ENCODE measurements at regions not wholly inside any gene's neighbourhood (a gene's known extent, or its start where the extent isn't known, plus 50 kb on each side); places are given as distances from the start of the nearest gene placed in this dataset.

DNA sequence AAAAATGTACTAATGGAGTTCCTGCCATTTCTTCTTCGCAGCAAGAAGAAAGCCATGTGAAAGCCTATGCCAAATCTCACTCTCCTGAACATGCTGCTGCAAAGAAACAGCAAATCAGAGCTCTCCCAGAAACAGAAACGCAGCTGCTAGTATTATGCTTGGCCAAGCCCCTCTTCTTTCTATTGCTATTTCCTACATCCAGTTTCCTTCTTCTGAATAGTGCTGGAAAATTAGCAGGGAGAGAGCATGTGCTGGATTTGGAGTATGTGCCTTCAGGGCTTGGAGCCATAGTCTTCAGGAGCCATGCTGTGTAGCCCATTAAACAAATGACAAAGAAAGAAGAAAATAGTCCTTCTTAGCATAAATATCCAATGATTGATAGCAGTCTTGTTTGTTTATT, 852.0 kb upstream of the PHF14 start:
- TF ChIP-seq, protein P1, sequence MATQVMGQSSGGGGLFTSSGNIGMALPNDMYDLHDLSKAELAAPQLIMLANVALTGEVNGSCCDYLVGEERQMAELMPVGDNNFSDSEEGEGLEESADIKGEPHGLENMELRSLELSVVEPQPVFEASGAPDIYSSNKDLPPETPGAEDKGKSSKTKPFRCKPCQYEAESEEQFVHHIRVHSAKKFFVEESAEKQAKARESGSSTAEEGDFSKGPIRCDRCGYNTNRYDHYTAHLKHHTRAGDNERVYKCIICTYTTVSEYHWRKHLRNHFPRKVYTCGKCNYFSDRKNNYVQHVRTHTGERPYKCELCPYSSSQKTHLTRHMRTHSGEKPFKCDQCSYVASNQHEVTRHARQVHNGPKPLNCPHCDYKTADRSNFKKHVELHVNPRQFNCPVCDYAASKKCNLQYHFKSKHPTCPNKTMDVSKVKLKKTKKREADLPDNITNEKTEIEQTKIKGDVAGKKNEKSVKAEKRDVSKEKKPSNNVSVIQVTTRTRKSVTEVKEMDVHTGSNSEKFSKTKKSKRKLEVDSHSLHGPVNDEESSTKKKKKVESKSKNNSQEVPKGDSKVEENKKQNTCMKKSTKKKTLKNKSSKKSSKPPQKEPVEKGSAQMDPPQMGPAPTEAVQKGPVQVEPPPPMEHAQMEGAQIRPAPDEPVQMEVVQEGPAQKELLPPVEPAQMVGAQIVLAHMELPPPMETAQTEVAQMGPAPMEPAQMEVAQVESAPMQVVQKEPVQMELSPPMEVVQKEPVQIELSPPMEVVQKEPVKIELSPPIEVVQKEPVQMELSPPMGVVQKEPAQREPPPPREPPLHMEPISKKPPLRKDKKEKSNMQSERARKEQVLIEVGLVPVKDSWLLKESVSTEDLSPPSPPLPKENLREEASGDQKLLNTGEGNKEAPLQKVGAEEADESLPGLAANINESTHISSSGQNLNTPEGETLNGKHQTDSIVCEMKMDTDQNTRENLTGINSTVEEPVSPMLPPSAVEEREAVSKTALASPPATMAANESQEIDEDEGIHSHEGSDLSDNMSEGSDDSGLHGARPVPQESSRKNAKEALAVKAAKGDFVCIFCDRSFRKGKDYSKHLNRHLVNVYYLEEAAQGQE (IDR thresholded peaks at IDR 0.05; ENCODE audit: insufficient read depth in 1 of 2, low read depth in 2 of 2, low read length in 2 of 2): peak in 1 of 2 experiments; percentile 21; a peak in 1 of 4 replicates
- TF ChIP-seq SIN3A (IDR thresholded peaks at IDR 0.05; ENCODE audit: borderline replicate concordance, insufficient read depth, low read length) (no peak), FOXP2 (optimal IDR thresholded peaks at IDR 0.05; ENCODE audit: borderline replicate concordance, extremely low read depth, extremely low read length, insufficient read depth) (no peak), POLR2AphosphoS5 (IDR thresholded peaks at IDR 0.05; ENCODE audit: low read depth, low read length) (0 out of 2 replicates have a peak, but pooled peaks have one; percentile 20), TAF1 (IDR thresholded peaks at IDR 0.05; ENCODE audit: borderline replicate concordance, insufficient read depth, low read length) (no peak)

DNA sequence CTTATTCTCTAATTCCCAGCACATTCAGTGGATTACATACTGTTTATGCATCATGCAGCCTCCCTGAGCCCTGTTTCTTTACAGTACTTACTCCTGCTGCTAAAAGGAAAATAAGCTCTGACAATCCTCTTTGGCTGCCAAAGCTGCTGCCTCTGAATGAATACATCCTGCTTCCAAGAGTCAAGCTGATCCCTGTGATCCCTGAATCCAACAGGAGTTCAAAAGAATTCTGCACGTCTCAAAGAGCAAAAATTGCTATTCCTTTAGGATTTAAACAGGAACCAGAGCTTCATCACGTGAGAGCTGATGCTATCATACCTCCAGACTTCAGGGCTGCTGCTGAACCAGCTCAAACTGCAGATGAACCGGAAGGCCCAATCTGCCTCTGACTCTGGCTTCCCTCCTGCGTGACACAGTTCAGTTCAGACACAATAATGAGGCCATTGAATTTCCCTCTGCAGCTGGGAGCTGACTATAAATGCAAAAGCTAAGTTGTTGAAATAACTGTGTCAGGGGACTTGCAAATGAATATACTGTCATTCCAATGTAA, 851.0 kb upstream of the PHF14 start:
- TF ChIP-seq POLR2AphosphoS5 (IDR thresholded peaks at IDR 0.05; ENCODE audit: low read depth, low read length) (no peak), TAF1 (IDR thresholded peaks at IDR 0.05; ENCODE audit: borderline replicate concordance, insufficient read depth, low read length) (peak; percentile 64; the same call in 1 of the 2 replicates), FOXP2 (optimal IDR thresholded peaks at IDR 0.05; ENCODE audit: borderline replicate concordance, extremely low read depth, extremely low read length, insufficient read depth) (peak; percentile 77), SIN3A (IDR thresholded peaks at IDR 0.05; ENCODE audit: borderline replicate concordance, insufficient read depth, low read length) (peak; percentile 36; the same call in 1 of the 2 replicates)
- TF ChIP-seq, protein P1 (IDR thresholded peaks at IDR 0.05; ENCODE audit: insufficient read depth in 1 of 2, low read depth in 2 of 2, low read length in 2 of 2): peak in 1 of 2 experiments; percentile 66; a peak in 1 of 4 replicates

DNA sequence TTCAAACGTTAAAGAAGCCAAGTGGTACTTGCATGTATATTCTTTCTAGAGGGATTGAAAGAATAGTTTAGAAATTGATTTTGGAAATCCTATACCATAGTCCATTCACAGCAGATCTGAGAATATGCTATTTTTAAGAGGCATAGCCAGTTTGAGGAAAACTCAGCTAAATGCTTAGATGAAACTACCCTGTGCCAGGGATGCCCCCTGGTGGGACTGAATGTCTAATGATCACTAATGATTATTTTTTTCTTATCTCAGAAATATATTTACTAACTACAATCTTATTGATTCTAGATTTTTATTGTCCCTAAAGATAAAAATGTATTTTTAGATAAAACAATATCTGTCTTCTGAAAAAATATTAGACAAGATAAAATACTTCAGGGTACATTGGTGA, 844.9 kb upstream of the PHF14 start:
- TF ChIP-seq, protein P1 (IDR thresholded peaks at IDR 0.05; ENCODE audit: insufficient read depth in 1 of 2, low read depth in 2 of 2, low read length in 2 of 2): no peak
- TF ChIP-seq TAF1 (IDR thresholded peaks at IDR 0.05; ENCODE audit: borderline replicate concordance, insufficient read depth, low read length) (no peak), FOXP2 (optimal IDR thresholded peaks at IDR 0.05; ENCODE audit: borderline replicate concordance, extremely low read depth, extremely low read length, insufficient read depth) (no peak), POLR2AphosphoS5 (IDR thresholded peaks at IDR 0.05; ENCODE audit: low read depth, low read length) (no peak), SIN3A (IDR thresholded peaks at IDR 0.05; ENCODE audit: borderline replicate concordance, insufficient read depth, low read length) (no peak)

DNA sequence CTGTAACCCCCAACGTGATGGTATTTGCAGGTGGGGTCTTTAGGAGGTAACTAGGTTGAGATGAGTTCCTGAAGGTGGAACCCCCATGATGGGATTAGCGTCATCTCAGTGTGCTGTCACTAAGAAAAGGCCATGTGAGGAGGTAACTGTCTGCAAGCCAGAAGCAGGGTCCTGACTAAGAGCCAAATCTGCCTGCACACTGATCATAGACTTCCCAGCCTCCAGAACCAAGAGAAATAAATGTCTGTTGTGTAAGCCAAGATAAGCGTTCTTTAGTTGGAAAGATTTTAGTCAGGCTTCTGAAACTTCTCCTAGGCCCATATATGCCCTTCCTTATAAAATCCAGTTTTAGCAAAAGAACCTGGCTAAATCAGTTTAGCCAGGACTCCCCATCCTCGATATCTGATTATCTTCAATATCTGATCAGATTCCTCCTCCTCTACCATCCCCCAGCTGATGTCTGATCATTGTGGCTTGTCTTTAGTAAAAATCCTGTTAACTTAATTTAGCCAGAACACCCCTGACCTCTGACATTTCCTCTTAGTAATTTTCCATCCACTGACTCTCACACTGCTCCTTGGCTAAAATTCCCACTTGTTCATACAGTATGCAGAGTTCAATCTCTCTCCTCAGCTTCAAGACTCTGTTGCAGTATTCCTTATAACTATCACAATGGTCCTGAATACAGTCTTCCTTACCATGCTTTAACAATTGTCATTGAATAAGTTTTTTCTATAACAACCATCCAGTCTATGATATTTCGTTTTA, 835.4 kb upstream of the PHF14 start:
- TF ChIP-seq FOXP2 (optimal IDR thresholded peaks at IDR 0.05; ENCODE audit: borderline replicate concordance, extremely low read depth, extremely low read length, insufficient read depth) (no peak), POLR2AphosphoS5 (IDR thresholded peaks at IDR 0.05; ENCODE audit: low read depth, low read length) (no peak), SIN3A (IDR thresholded peaks at IDR 0.05; ENCODE audit: borderline replicate concordance, insufficient read depth, low read length) (no peak), TAF1 (IDR thresholded peaks at IDR 0.05; ENCODE audit: borderline replicate concordance, insufficient read depth, low read length) (no peak)
- TF ChIP-seq, protein P1 (IDR thresholded peaks at IDR 0.05; ENCODE audit: insufficient read depth in 1 of 2, low read depth in 2 of 2, low read length in 2 of 2): no peak

All from PFSK-1 (cell line).